ENCODE measurements at regions not wholly inside any gene's neighbourhood (a gene's known extent, or its start where the extent isn't known, plus 50 kb on each side); places are given as distances from the start of the nearest gene placed in this dataset.

GRCh38 chr5:145483212-145483611 is 351.9 kb downstream of the PRELID2 start:
- Mint-ChIP-seq H3K27ac (no peak overlapping the region), H3K9me3 (no peaks in the 10 kb centered on the region), H3K27me3 (peaks cover 12% of the 10 kb centered on the region), H3K36me3 (no peaks in the 10 kb centered on the region), H3K4me1 (ENCODE audit: unreplicated experiment) (peaks cover 8% of the 10 kb centered on the region), H3K4me3 (no peak overlapping the region)
- TF ChIP-seq CTCF (conservative IDR thresholded peaks at IDR 0.05), result no peak
- no peak for DNase-seq (ENCODE audit: extremely low spot score, unreplicated experiment)

- H3K4me3 Mint-ChIP-seq, result no peak overlapping the region
- H3K27ac Mint-ChIP-seq, result no peak overlapping the region
- no peak for DNase-seq (ENCODE audit: extremely low spot score, unreplicated experiment)
- H3K36me3 Mint-ChIP-seq, result no peaks in the 10 kb centered on the region
- no peak for TF ChIP-seq CTCF (conservative IDR thresholded peaks at IDR 0.05)
- peaks cover 8% of the 10 kb centered on the region for H3K4me1 Mint-ChIP-seq (ENCODE audit: unreplicated experiment)
- H3K9me3 Mint-ChIP-seq, result no peaks in the 10 kb centered on the region
- peaks cover 8% of the 10 kb centered on the region for H3K27me3 Mint-ChIP-seq
These were observed 355.3 kb downstream of the PRELID2 start for GRCh38 chr5:145479857-145480256.

- H3K27ac Mint-ChIP-seq, result no peak overlapping the region
- no peaks in the 10 kb centered on the region for H3K9me3 Mint-ChIP-seq
- no peak for TF ChIP-seq CTCF (conservative IDR thresholded peaks at IDR 0.05)
- no peak for DNase-seq (ENCODE audit: extremely low spot score, unreplicated experiment)
- no peak overlapping the region for H3K4me3 Mint-ChIP-seq
- peaks cover 8% of the 10 kb centered on the region for H3K4me1 Mint-ChIP-seq (ENCODE audit: unreplicated experiment)
- peaks cover 8% of the 10 kb centered on the region for H3K27me3 Mint-ChIP-seq
- no peaks in the 10 kb centered on the region for H3K36me3 Mint-ChIP-seq
These were observed 355.9 kb downstream of the PRELID2 start for GRCh38 chr5:145479271-145479670.

- H3K4me1 Mint-ChIP-seq (ENCODE audit: unreplicated experiment), result peaks cover 8% of the 10 kb centered on the region
- no peaks in the 10 kb centered on the region for H3K9me3 Mint-ChIP-seq
- no peak for DNase-seq (ENCODE audit: extremely low spot score, unreplicated experiment)
- peaks cover 6% of the 10 kb centered on the region for H3K27me3 Mint-ChIP-seq
- H3K36me3 Mint-ChIP-seq, result no peaks in the 10 kb centered on the region
- H3K27ac Mint-ChIP-seq, result no peak overlapping the region
- H3K4me3 Mint-ChIP-seq, result no peak overlapping the region
- no peak for TF ChIP-seq CTCF (conservative IDR thresholded peaks at IDR 0.05)
These were observed 356.5 kb downstream of the PRELID2 start for GRCh38 chr5:145478651-145479050.

- Mint-ChIP-seq H3K4me3 (no peak overlapping the region), H3K36me3 (no peaks in the 10 kb centered on the region), H3K27me3 (no peaks in the 10 kb centered on the region), H3K27ac (no peak overlapping the region), H3K4me1 (ENCODE audit: unreplicated experiment) (peaks cover 4% of the 10 kb centered on the region), H3K9me3 (no peaks in the 10 kb centered on the region)
- TF ChIP-seq CTCF (conservative IDR thresholded peaks at IDR 0.05), result no peak
- DNase-seq (ENCODE audit: extremely low spot score, unreplicated experiment), result no peak
These were observed 362.0 kb downstream of the PRELID2 start for GRCh38 chr5:145473042-145473642.
